K562 (cell line): ENCODE measurements at regions not wholly inside any gene's neighbourhood (a gene's known extent, or its start where the extent isn't known, plus 50 kb on each side); places are given as distances from the start of the nearest gene placed in this dataset.

ENCODE experiments used
- ATAC-seq: fragments of 200-7000 bp; cut with Tn5 transposase; 3 replicates; pipeline ENCODE4 v1.9.1; 2020; ENCODE audit warnings: moderate library complexity
- BruUV-seq: library from RNA; stranded (reverse); fragments of 400-500 nt; replicated peaks from 2 replicates; lab custom pipeline; 2021; lab: Mats Ljungman, UMichigan
- CTCF ChIA-PET: fragments of 300-600 bp; formaldehyde crosslinking; extraction: SDS; loops from one replicate; lab custom pipeline; 2021; ENCODE audit warnings: low intra/inter-chr PET ratio; lab: Yijun Ruan, JAX
- POLR2A ChIA-PET: fragments of 300-600, 350-650 bp; sonication (Branson Sonifier 250); formaldehyde crosslinking; extraction: SDS; loops from one replicate; lab custom pipeline; 2021; ENCODE audit warnings: antibody characterized with exemption, inconsistent platforms; lab: Yijun Ruan, JAX
- DNase-seq, 4 experiments: peaks; one replicate each; pipeline versions ENCODE4 v3.0.0 to v3.0.0-alpha.2; 2011 to 2018; ENCODE audit warnings: low spot score in 3 of 4, mixed read lengths in 3 of 4; ENCODE audit errors: extremely low read depth in 1 of 4
- FAIRE-seq: peaks from 2 replicates; lab custom pipeline; 2011; peaks lifted over from hg19 to GRCh38; lab: Jason Lieb, UNC
- H2AFZ ChIP-seq: 2 replicates; pipeline ENCODE4 v1.6.0; 2011; ENCODE audit warnings: low read depth, low read length, control low read depth, inconsistent platforms
- H3K27ac ChIP-seq: fragments of 200-600 bp; 3 replicates; pipeline ENCODE4 v1.8.0; 2011; ENCODE audit warnings: low read depth, mild to moderate bottlenecking, control low read depth, inconsistent platforms, low read length, moderate library complexity, mixed read lengths; ENCODE audit errors: extremely low read depth
- H3K27me3 ChIP-seq, 2 experiments: fragments of 300-600 bp in 1 of 2; 2 replicates in 1 of 2; 3 replicates in 1 of 2; pipeline versions ENCODE4 v1.6.0 to v1.8.0; 2011; ENCODE audit warnings: inconsistent platforms in 2 of 2, low read length in 2 of 2, mild to moderate bottlenecking in 1 of 2, mixed read lengths in 1 of 2, moderate library complexity in 1 of 2; ENCODE audit not compliant: control insufficient read depth in 2 of 2, insufficient read depth in 2 of 2
- H3K36me3 ChIP-seq: fragments of 300-600 bp; 3 replicates; pipeline ENCODE4 v1.8.0; 2011; ENCODE audit warnings: mild to moderate bottlenecking, low read length, inconsistent platforms; ENCODE audit not compliant: control insufficient read depth, insufficient read depth
- H3K4me1 ChIP-seq, 2 experiments: fragments of 200-600 bp in 1 of 2; replicated peaks in 1 of 2; 2 replicates in 1 of 2; 3 replicates in 1 of 2; pipeline versions ENCODE4 v1.5.1 to v1.8.0; 2011; ENCODE audit warnings: inconsistent platforms in 2 of 2, low read length in 2 of 2, mild to moderate bottlenecking in 1 of 2, mixed read lengths in 1 of 2, moderate library complexity in 1 of 2; ENCODE audit not compliant: control insufficient read depth in 2 of 2, insufficient read depth in 2 of 2
- H3K4me2 ChIP-seq: 2 replicates; pipeline ENCODE4 v1.6.1; 2011; ENCODE audit warnings: low read length, control low read depth, inconsistent platforms, mixed read lengths; ENCODE audit not compliant: insufficient read depth
- H3K4me3 ChIP-seq: fragments of 200-600 bp; sonication (generic), shearing (Covaris generic); 2 replicates; pipeline ENCODE4 v1.5.1; 2016; ENCODE audit warnings: control low read depth, inconsistent platforms
- H3K79me2 ChIP-seq: fragments of 200-600 bp; 3 replicates; pipeline ENCODE4 v1.8.0; 2011; ENCODE audit warnings: low read length, inconsistent platforms; ENCODE audit not compliant: control insufficient read depth, insufficient read depth
- H3K9ac ChIP-seq, 2 experiments: 2 replicates each; pipeline versions ENCODE4 v1.6.0 to v1.6.1; 2011; ENCODE audit warnings: low read depth in 2 of 2, low read length in 2 of 2, control low read depth in 1 of 2, inconsistent platforms in 1 of 2, mild to moderate bottlenecking in 1 of 2, mixed read lengths in 1 of 2; ENCODE audit not compliant: insufficient read depth in 1 of 2
- H3K9me1 ChIP-seq: one replicate; pipeline ENCODE4 v1.6.0; 2011; ENCODE audit warnings: inconsistent platforms, mild to moderate bottlenecking, low read length, moderate library complexity; ENCODE audit not compliant: control insufficient read depth, insufficient read depth
- H3K9me3 ChIP-seq: replicated peaks from 2 replicates; pipeline ENCODE4 v1.5.1; 2011; ENCODE audit warnings: low read depth, low read length, inconsistent platforms; ENCODE audit not compliant: control insufficient read depth, insufficient read depth
- H4K20me1 ChIP-seq: replicated peaks from 2 replicates; pipeline ENCODE4 v1.6.1; 2011; ENCODE audit warnings: low read length, inconsistent platforms, mixed read lengths; ENCODE audit not compliant: control insufficient read depth, insufficient read depth
- C11orf30 ChIP-seq: fragments of 450-650 bp; IDR thresholded peaks from 2 replicates; pipeline ENCODE4 v1.6.1; 2016; ENCODE audit warnings: low read depth, mild to moderate bottlenecking
- CREB3L1 ChIP-seq: fragments of 450-650 bp; IDR thresholded peaks from 2 replicates; pipeline ENCODE4 v1.6.1; 2014; ENCODE audit warnings: low read depth, mild to moderate bottlenecking, moderate library complexity, borderline replicate concordance
- ELK3 ChIP-seq: fragments of 450-650 bp; formaldehyde crosslinking; IDR thresholded peaks from 2 replicates; pipeline ENCODE4 v1.4.0; 2020; ENCODE audit warnings: mild to moderate bottlenecking
- FUS ChIP-seq: fragments of 200-400 bp; formaldehyde crosslinking; optimal IDR thresholded peaks from 2 replicates; pipeline ENCODE3; 2017; ENCODE audit warnings: low read depth, low read length
- GATA2 ChIP-seq: sonication (generic); formaldehyde crosslinking; IDR thresholded peaks from 2 replicates; pipeline ENCODE4 v1.4.0; 2020; ENCODE audit warnings: mild to moderate bottlenecking, missing genetic modification reagents
- LEF1 ChIP-seq: fragments of 450-650 bp; IDR thresholded peaks from 2 replicates; pipeline ENCODE4 v1.6.1; 2016; ENCODE audit warnings: mild to moderate bottlenecking
- TFE3 ChIP-seq: fragments of 450-650 bp; formaldehyde crosslinking; IDR thresholded peaks from 2 replicates; pipeline ENCODE4 v1.4.0; 2020; ENCODE audit warnings: mild to moderate bottlenecking, mixed read lengths
- ZFP36 ChIP-seq: fragments of 150-350 bp; IDR thresholded peaks from 2 replicates; pipeline ENCODE4 v1.6.1; 2018; ENCODE audit warnings: low read length, low read depth; ENCODE audit not compliant: partially characterized antibody
- ZNF316 ChIP-seq: fragments of 450-650 bp; IDR thresholded peaks from 2 replicates; pipeline ENCODE4 v1.6.1; 2016
- ZNF584 ChIP-seq: fragments of 200-800 bp; sonication (Bioruptor generic); IDR thresholded peaks from 2 replicates; pipeline ENCODE4 v1.6.1; 2016; ENCODE audit warnings: low read depth, mild to moderate bottlenecking, missing genetic modification characterization, missing compliant biosample characterization
- ZNF644 ChIP-seq: fragments of 200-800 bp; sonication (Bioruptor generic); IDR thresholded peaks from 2 replicates; pipeline ENCODE4 v1.6.1; 2016; ENCODE audit warnings: low read depth, missing genetic modification characterization, missing compliant biosample characterization
- ZSCAN29 ChIP-seq: fragments of 450-650 bp; IDR thresholded peaks from 2 replicates; pipeline ENCODE4 v1.6.1; 2017
- WGBS: fragments of 100-300 bp; shearing (Covaris generic); methylation state at CpG from one replicate; pipeline ENCODE4 v1.1.6; 2016; ENCODE audit warnings: low coverage, mixed read lengths; ENCODE audit not compliant: insufficient coverage; ENCODE audit errors: missing lambda C conversion rate; 5-methylcytosine and 5-hydroxymethylcytosine counted together
- in situ Hi-C: fragments of 300-500 bp; cut with MboI; formaldehyde crosslinking; loops from 4 replicates; pipeline ENCODE4 v1.15.0; 2018; ENCODE audit warnings: inconsistent platforms, mixed read lengths
- intact Hi-C: fragments of 100-400 bp; cut with micrococcal nuclease; formaldehyde crosslinking; loops from 2 replicates; pipeline ENCODE4 v1.14.2; 2022

- H3K79me2 ChIP-seq: no peaks in the 10 kb centered on the region
- FAIRE-seq: no peak
- H3K9me3 ChIP-seq: no peaks in the 10 kb centered on the region
- no peaks in the 10 kb centered on the region for H3K36me3 ChIP-seq
- CTCF ChIA-PET: no interaction called here
- H3K4me1 ChIP-seq: no peaks in the 10 kb centered on the region; a peak in 1 of 5 replicates
- intact Hi-C loops: no loop called here
- H3K4me3 ChIP-seq: no peak overlapping the region
- no peaks in the 10 kb centered on the region for H4K20me1 ChIP-seq
- 54% methylated on average over 3 of the region's 3 CpGs for WGBS
- TF ChIP-seq TFE3 (CRISPR knock-in tag): no peak
- TF ChIP-seq ZFP36: no peak
- no peak for TF ChIP-seq ZNF584 (CRISPR knock-in tag)
- no peak for TF ChIP-seq FUS
- no peak for TF ChIP-seq LEF1
- no peak for TF ChIP-seq GATA2
- TF ChIP-seq ELK3: no peak
- TF ChIP-seq ZNF644: no peak
- no peak for TF ChIP-seq ZSCAN29
- TF ChIP-seq ZNF316: peak; percentile 54
- TF ChIP-seq CREB3L1: no peak
- TF ChIP-seq C11orf30: peak; percentile 52
- TF ChIP-seq, all 486 proteins: peak for 2
- Histone ChIP-seq H2AFZ (no peak overlapping the region), H3K27ac (no peak overlapping the region), H3K4me2 (no peak overlapping the region), H3K9me1 (no peaks in the 10 kb centered on the region), H3K27me3 (no peaks in the 10 kb centered on the region), H3K9ac (no peak overlapping the region)
- in situ Hi-C loops: no loop called here
- BruUV-seq: no TSS peak
- no peak for DNase-seq
- ATAC-seq: no peak
- POLR2A ChIA-PET: interaction anchor here (1.2 kb wide), 1 partner anchor 20 kb away, joined by 3 read pairs; no protein-coding TSS in a partner anchor
Measured at GRCh38 chr1:207264663-207265252, 56.7 kb upstream of the CD55 start.
